HEK293T (cell line): ENCODE measurements at regions not wholly inside any gene's neighbourhood (a gene's known extent, or its start where the extent isn't known, plus 50 kb on each side); places are given as distances from the start of the nearest gene placed in this dataset.
"Not testable (repeated sequence)": the region's sequence is repeated elsewhere in the genome, so short reads cannot be mapped to it uniquely, and the experiment has no call there.

Source experiments
- CTCF ChIA-PET: fragments of 350-600 bp; formaldehyde crosslinking; extraction: SDS; loops from one replicate; lab custom pipeline; 2021; ENCODE audit warnings: antibody characterized with exemption, inconsistent platforms; lab: Yijun Ruan, JAX
- POLR2A ChIA-PET: fragments of 350-600 bp; formaldehyde crosslinking; extraction: SDS; loops from one replicate; lab custom pipeline; 2020; ENCODE audit warnings: antibody characterized with exemption, inconsistent platforms; lab: Yijun Ruan, JAX
- DNase-seq: peaks from one replicate; pipeline ENCODE4 v3.0.0; 2012; ENCODE audit warnings: mixed read lengths; ENCODE audit errors: extremely low spot score
- ARNT ChIP-seq: fragments of 450-650 bp; IDR thresholded peaks from 2 replicates; pipeline ENCODE4 v1.6.1; 2017; ENCODE audit warnings: mild to moderate bottlenecking
- BHLHE40 ChIP-seq: fragments of 450-650 bp; IDR thresholded peaks from 2 replicates; pipeline ENCODE4 v1.6.1; 2016; ENCODE audit warnings: mild to moderate bottlenecking, moderate library complexity, borderline replicate concordance
- CTBP1 ChIP-seq: fragments of 450-650 bp; IDR thresholded peaks from 2 replicates; pipeline ENCODE4 v1.6.1; 2016; ENCODE audit warnings: borderline replicate concordance
- ELF4 ChIP-seq: fragments of 450-650 bp; IDR thresholded peaks from 2 replicates; pipeline ENCODE4 v1.6.1; 2017; ENCODE audit warnings: antibody characterized with exemption
- FOXA1 ChIP-seq: fragments of 450-650 bp; IDR thresholded peaks from 2 replicates; pipeline ENCODE4 v1.6.1; 2016; ENCODE audit warnings: mild to moderate bottlenecking
- FOXK2 ChIP-seq: fragments of 450-650 bp; IDR thresholded peaks from 2 replicates; pipeline ENCODE4 v1.6.1; 2016; ENCODE audit warnings: mild to moderate bottlenecking
- FOXM1 ChIP-seq: fragments of 450-650 bp; IDR thresholded peaks from 2 replicates; pipeline ENCODE4 v1.6.1; 2017; ENCODE audit warnings: mild to moderate bottlenecking, borderline replicate concordance
- HDGF ChIP-seq: fragments of 450-650 bp; IDR thresholded peaks from 2 replicates; pipeline ENCODE4 v1.6.1; 2017; ENCODE audit warnings: antibody characterized with exemption, borderline replicate concordance
- L3MBTL2 ChIP-seq: fragments of 450-650 bp; conservative IDR thresholded peaks from 2 replicates; pipeline ENCODE4 v1.6.1; 2016; ENCODE audit warnings: mild to moderate bottlenecking
- LEF1 ChIP-seq: fragments of 450-650 bp; IDR thresholded peaks from 2 replicates; pipeline ENCODE4 v1.6.1; 2017; ENCODE audit warnings: mild to moderate bottlenecking, borderline replicate concordance
- NFRKB ChIP-seq: fragments of 450-650 bp; IDR thresholded peaks from 2 replicates; pipeline ENCODE4 v1.6.1; 2016; ENCODE audit warnings: mild to moderate bottlenecking, moderate library complexity
- SP1 ChIP-seq: fragments of 450-650 bp; IDR thresholded peaks from 2 replicates; pipeline ENCODE4 v1.6.1; 2017
- SUZ12 ChIP-seq: fragments of 450-650 bp; IDR thresholded peaks from 2 replicates; pipeline ENCODE4 v1.6.1; 2016; ENCODE audit warnings: mild to moderate bottlenecking
- TARDBP ChIP-seq: fragments of 450-650 bp; IDR thresholded peaks from 2 replicates; pipeline ENCODE4 v1.6.1; 2016
- ZNF384 ChIP-seq: fragments of 450-650 bp; IDR thresholded peaks from 2 replicates; pipeline ENCODE4 v1.6.1; 2016
- TF ChIP-seq, protein P1 (sequence below): fragments of 450-650 bp; IDR thresholded peaks from 2 replicates; pipeline ENCODE4 v1.6.1; 2016

DNA sequence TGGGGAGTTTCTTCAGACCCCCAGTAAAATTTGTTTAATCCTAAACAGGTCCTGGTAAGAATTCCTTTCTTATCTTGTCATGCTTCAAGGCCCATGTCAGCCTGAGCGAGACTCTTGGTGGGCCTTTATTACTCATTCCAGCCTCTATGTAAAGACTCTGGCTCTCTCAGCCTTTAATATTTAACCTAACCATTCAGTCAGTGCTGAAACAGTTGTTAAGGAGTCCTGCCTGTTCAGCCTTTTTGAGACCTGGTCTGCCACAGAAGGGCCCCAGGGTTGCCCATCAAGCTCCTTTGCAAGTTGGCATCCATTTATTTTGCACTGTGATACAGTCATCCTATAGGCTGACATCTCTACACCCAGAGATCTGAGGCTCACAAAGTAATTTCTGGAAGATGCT is 107.7 kb upstream of the VANGL1 start:
- ChIA-PET POLR2A (no interaction called here), CTCF (no interaction called here)
- no peak for TF ChIP-seq ARNT
- no peak for TF ChIP-seq FOXM1
- no peak for TF ChIP-seq FOXK2
- no peak for TF ChIP-seq L3MBTL2
- TF ChIP-seq LEF1: no peak
- TF ChIP-seq FOXA1: no peak
- TF ChIP-seq, protein P1, sequence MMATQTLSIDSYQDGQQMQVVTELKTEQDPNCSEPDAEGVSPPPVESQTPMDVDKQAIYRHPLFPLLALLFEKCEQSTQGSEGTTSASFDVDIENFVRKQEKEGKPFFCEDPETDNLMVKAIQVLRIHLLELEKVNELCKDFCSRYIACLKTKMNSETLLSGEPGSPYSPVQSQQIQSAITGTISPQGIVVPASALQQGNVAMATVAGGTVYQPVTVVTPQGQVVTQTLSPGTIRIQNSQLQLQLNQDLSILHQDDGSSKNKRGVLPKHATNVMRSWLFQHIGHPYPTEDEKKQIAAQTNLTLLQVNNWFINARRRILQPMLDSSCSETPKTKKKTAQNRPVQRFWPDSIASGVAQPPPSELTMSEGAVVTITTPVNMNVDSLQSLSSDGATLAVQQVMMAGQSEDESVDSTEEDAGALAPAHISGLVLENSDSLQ: no peak
- TF ChIP-seq TARDBP: no peak
- TF ChIP-seq CTBP1: no peak
- no peak for DNase-seq

DNA sequence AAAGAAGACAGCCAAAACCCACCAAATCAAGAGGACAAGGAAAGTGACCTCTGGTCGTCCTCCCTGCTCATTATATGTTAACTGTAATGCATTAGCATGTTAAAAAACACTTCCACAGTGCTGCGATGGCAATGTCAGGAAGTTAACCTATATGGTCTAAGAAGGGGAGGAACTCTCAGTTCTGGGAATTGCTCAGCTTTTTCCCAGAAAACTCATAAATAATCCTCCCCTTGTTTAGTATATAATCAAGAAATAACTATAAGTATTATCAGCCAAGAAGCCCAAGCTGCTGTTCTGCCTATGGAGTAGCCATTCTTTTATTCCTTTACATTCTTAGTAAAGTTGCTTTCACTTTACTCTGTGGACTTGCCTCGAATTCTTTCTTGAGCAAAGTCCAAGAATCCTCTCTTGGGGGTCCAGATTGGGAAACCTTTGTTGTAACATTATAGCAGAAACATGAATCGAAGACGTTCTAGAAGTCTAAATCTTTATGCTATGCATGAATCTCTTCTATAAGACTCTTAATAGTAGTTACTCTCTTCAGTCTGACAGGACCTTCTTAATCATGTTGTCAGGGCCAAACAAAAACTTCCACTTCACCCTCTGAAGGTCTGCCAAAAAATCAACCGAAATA is 110.0 kb upstream of the VANGL1 start:
- CTCF ChIA-PET: no interaction called here
- POLR2A ChIA-PET: no interaction called here
- TF ChIP-seq ARNT (no peak), L3MBTL2 (no peak), BHLHE40 (no peak)
- no peak for DNase-seq

DNA sequence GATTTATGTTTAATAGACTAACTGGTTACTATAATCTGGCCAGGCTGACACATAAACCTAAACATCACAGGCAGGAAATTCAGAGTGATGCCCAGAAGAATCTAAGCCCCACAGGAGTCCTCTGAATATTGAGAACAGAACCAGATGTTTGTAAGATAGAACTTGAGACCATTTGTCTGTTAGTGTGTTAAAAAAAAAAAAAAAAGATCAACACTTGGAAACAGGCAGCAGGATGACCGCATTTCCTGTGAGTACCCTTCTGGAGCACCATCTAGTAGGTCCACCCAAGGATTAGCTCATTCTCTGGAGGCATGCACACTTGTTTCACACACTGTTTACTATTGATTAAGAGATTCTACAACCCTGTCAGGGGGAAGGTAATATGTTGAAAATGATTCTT is 111.4 kb upstream of the VANGL1 start:
- ChIA-PET CTCF (no interaction called here), POLR2A (no interaction called here)
- DNase-seq: no peak
- TF ChIP-seq FOXK2: no peak
- TF ChIP-seq FOXA1: no peak
- TF ChIP-seq SP1: no peak
- TF ChIP-seq L3MBTL2: no peak
- TF ChIP-seq SUZ12: no peak
- TF ChIP-seq CTBP1: no peak
- TF ChIP-seq LEF1: no peak
- TF ChIP-seq ELF4: no peak
- no peak for TF ChIP-seq NFRKB
- no peak for TF ChIP-seq BHLHE40

DNA sequence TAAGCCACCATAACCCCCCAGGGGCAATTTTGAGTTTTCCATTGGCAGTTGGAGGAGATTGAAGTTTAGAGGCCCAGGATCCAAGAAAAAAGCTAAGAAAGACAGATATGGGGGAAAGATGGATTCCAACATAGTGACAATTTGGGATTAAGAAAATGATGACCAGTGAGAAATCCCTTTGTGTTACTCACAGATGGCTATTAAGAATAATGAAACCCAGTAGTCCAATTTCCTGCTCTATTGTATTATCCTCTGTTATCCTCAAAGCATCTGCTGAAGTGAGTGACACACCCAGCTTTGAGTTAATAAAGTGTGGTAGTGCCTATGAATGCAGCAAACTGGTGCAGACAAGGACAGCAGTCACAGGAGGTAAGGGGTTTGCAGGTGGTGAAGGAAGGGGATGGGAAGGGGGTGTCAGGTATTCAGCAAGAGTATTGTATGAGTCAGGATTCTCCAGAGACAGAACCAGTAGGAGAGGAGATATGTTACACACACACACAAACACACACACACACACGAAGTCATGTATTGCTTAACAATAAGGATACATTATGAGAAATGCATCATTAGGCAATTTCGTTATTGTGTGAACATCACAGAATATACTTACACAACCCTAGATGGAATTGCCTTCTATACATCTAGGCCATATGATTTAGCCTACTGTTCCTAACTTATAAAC is 112.4 kb upstream of the VANGL1 start:
- TF ChIP-seq L3MBTL2: no peak
- ChIA-PET POLR2A (no interaction called here), CTCF (interaction anchor here (1.1 to 1.5 kb wide), 2 partner anchors 22 to 66 kb away, joined by 3 to 5 read pairs; no protein-coding TSS in a partner anchor)
- no peak for DNase-seq

DNA sequence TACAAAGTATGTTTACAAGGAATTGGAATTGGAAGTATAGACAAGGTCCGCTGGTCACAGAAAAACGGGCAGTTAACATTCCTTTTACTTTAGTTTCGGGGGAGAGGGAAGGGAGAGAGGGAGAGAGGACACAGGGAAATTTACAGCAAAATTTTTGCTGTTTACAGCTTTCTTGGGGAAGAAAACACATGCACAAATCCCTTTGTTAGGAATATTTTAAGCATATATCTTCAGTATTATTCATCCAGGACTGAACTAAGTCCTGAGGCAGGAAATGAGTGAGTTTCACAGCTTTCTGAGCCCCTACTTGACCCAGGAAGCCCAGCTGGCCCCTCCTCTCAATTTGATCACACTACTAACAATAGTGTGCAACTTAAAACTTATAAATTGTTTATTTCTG is 113.4 kb upstream of the VANGL1 start:
- POLR2A ChIA-PET, DNase-seq: not testable (repeated sequence)
- CTCF ChIA-PET: interaction anchor here (1.1 to 1.5 kb wide), 3 partner anchors 21 to 68 kb away, joined by 3 to 6 read pairs (median 5); no protein-coding TSS in a partner anchor

DNA sequence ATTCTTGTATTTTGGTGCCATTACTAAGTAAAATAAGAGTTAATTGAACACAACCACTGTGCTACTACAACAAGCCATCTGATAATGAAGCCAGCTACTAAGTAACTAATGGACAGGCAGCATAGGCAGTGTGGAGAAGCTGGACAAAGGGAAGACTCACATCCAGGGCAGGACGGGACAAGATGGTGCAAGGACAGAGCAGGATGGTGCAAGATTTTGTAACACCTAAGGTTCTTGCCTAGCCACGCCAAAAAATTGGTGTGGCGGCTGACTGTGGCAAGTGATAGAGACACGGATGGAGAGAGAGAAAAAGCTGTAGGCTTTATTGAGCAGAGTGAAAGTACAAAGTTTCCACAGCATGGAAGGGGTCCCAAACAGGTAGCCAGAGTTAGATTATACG is 114.0 kb upstream of the VANGL1 start:
- ChIA-PET CTCF (interaction anchor here (1.5 kb wide), 1 partner anchor 68 kb away, joined by 6 read pairs; no protein-coding TSS in a partner anchor), POLR2A (no interaction called here)
- no peak for DNase-seq
- TF ChIP-seq CTBP1: no peak
- no peak for TF ChIP-seq ARNT
- no peak for TF ChIP-seq HDGF
- TF ChIP-seq BHLHE40: no peak
- no peak for TF ChIP-seq LEF1
- TF ChIP-seq FOXK2: no peak
- no peak for TF ChIP-seq TARDBP
- no peak for TF ChIP-seq SUZ12
- TF ChIP-seq, protein P1: no peak
- TF ChIP-seq L3MBTL2: no peak
- no peak for TF ChIP-seq ZNF384

DNA sequence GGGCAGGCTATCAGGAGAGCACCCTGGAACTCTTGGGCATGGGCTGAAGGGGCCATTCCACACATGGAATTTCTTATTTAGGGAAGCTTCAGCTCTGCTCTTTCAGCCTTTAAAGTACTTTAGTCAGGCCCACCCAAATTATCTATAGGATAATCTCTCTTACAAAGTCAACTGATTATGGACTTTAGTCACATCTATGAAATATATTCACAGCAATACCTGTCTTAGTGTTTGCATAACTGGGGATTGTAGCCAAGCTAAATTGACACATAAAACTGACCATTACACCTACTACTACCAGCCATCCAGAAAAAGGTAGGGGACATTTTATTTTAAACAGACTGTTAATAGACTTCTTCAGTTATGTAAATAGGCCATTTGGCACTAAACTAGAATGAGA is 114.9 kb upstream of the VANGL1 start:
- CTCF ChIA-PET: interaction anchor here (1.5 kb wide), 1 partner anchor 69 kb away, joined by 6 read pairs; no protein-coding TSS in a partner anchor
- DNase-seq: no peak
- no peak for TF ChIP-seq ARNT
- no peak for TF ChIP-seq FOXM1
- TF ChIP-seq FOXA1: no peak
- TF ChIP-seq SP1: no peak
- TF ChIP-seq L3MBTL2: no peak
- TF ChIP-seq LEF1: no peak
- TF ChIP-seq, protein P1: no peak
- POLR2A ChIA-PET: no interaction called here
